Astrocyte of the spinal cord (primary cell): ENCODE measurements at regions not wholly inside any gene's neighbourhood (a gene's known extent, or its start where the extent isn't known, plus 50 kb on each side); places are given as distances from the start of the nearest gene placed in this dataset.

Experiments used
- DNase-seq: peaks from one replicate; pipeline ENCODE4 v3.0.0; 2011; ENCODE audit warnings: low read depth, low spot score
- H3K4me3 ChIP-seq: 2 replicates; pipeline ENCODE4 v1.5.1; 2011; ENCODE audit warnings: low read depth, mild to moderate bottlenecking, low read length, moderate library complexity
- CTCF ChIP-seq: IDR thresholded peaks from 2 replicates; pipeline ENCODE4 v1.5.1; 2012; ENCODE audit warnings: low read depth, mild to moderate bottlenecking, low read length, inconsistent platforms
- in situ Hi-C: cut with HindIII; loops from 2 replicates; pipeline ENCODE4 v1.10.0; 2017; ENCODE audit warnings: low sequenced_read_pairs

- no peak for TF ChIP-seq CTCF
- in situ Hi-C loops = no loop called here
- H3K4me3 ChIP-seq = no peak overlapping the region
- no peak for DNase-seq
Observed at GRCh38 chr2:37549598-37549997, 121.8 kb downstream of the CDC42EP3 start.

- in situ Hi-C loops = no loop called here
- TF ChIP-seq CTCF = no peak
- no peak overlapping the region for H3K4me3 ChIP-seq
- no peak for DNase-seq
Observed at GRCh38 chr2:37550190-37550589, 121.3 kb downstream of the CDC42EP3 start.

GRCh38 chr2:37551783-37552182 lies 119.7 kb downstream of the CDC42EP3 start:
- in situ Hi-C loops = no loop called here

GRCh38 chr2:37552339-37552738 lies 119.1 kb downstream of the CDC42EP3 start:
- in situ Hi-C loops = no loop called here
- no peak for DNase-seq
- no peak overlapping the region for H3K4me3 ChIP-seq
- no peak for TF ChIP-seq CTCF

More at GRCh38 chr2:37551783-37552182, 119.7 kb downstream of the CDC42EP3 start:
- DNase-seq = no peak
- H3K4me3 ChIP-seq = no peak overlapping the region
- no peak for TF ChIP-seq CTCF

- no peak for DNase-seq
- TF ChIP-seq CTCF = no peak
- no peak overlapping the region for H3K4me3 ChIP-seq
- in situ Hi-C loops = no loop called here
Observed at GRCh38 chr2:37553411-37554154, 117.9 kb downstream of the CDC42EP3 start.

- no peak for TF ChIP-seq CTCF
- no peak for DNase-seq
- in situ Hi-C loops = no loop called here
Observed at GRCh38 chr2:37554155-37554510, 117.3 kb downstream of the CDC42EP3 start.

More at GRCh38 chr2:37554155-37554510, 117.3 kb downstream of the CDC42EP3 start:
- H3K4me3 ChIP-seq = no peak overlapping the region
